ENCODE measurements at regions not wholly inside any gene's neighbourhood (a gene's known extent, or its start where the extent isn't known, plus 50 kb on each side); places are given as distances from the start of the nearest gene placed in this dataset.

DNA sequence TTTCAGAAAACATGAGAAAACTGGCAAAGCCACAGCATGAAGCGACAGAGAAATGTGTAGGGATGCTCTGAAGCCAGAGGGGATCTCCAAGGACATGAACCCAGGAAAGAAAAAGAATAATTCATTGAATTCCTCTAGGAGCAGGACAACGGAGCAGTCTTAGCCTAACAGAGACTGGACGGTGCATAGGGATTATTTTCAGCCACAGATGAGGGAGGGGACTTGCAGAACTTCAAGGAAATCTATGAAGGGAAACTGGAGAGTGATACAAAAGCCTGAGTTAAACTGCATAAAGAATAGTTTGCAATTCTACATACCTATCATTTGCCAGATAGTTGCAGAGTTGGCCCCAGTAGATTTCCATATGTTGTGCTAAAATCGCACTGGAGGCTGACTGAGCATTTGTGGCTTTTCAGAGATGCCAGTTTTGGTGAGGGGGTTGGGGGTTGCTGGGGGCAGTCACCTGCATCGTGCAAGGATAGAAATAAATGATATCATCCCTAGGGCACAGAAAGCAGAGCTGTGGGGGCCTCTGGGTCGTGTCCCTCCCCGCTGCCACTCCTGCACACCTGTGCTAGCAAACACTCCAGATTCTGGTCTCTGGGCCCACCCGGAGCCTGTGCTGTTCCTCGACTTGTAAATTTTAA lies 443.2 kb upstream of the JARID2 start:
- TF ChIP-seq EZH2 (optimal IDR thresholded peaks at IDR 0.05; ENCODE audit: low read depth, low read length), result no peak
- TF ChIP-seq, protein P1, sequence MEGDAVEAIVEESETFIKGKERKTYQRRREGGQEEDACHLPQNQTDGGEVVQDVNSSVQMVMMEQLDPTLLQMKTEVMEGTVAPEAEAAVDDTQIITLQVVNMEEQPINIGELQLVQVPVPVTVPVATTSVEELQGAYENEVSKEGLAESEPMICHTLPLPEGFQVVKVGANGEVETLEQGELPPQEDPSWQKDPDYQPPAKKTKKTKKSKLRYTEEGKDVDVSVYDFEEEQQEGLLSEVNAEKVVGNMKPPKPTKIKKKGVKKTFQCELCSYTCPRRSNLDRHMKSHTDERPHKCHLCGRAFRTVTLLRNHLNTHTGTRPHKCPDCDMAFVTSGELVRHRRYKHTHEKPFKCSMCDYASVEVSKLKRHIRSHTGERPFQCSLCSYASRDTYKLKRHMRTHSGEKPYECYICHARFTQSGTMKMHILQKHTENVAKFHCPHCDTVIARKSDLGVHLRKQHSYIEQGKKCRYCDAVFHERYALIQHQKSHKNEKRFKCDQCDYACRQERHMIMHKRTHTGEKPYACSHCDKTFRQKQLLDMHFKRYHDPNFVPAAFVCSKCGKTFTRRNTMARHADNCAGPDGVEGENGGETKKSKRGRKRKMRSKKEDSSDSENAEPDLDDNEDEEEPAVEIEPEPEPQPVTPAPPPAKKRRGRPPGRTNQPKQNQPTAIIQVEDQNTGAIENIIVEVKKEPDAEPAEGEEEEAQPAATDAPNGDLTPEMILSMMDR (IDR thresholded peaks at IDR 0.05; ENCODE audit: low read length), result no peak

Data from MM.1S (cell line).